ENCODE measurements at regions not wholly inside any gene's neighbourhood (a gene's known extent, or its start where the extent isn't known, plus 50 kb on each side); places are given as distances from the start of the nearest gene placed in this dataset.

GRCh38 chr5:117336208-117336607, 761.6 kb upstream of the SEMA6A start:
- TF ChIP-seq POLR2A (IDR thresholded peaks at IDR 0.05; ENCODE audit: low read depth, low read length) (no peak), CTCF (IDR thresholded peaks at IDR 0.05; ENCODE audit: extremely low read depth in 1 of 2, insufficient read depth in 1 of 2, low read depth in 1 of 2, low read length in 2 of 2) (no peak), EZH2 (IDR thresholded peaks at IDR 0.05; ENCODE audit: borderline replicate concordance, low read depth, low read length, severe bottlenecking) (no peak), MAX (IDR thresholded peaks at IDR 0.05; ENCODE audit: insufficient read depth, insufficient read length) (no peak)
